A549 (cell line): ENCODE measurements at regions not wholly inside any gene's neighbourhood (a gene's known extent, or its start where the extent isn't known, plus 50 kb on each side); places are given as distances from the start of the nearest gene placed in this dataset.

Experiments
- HOXA7 ChIP-seq: fragments of 250-450 bp; sonication (Bioruptor Pico); IDR thresholded peaks from 2 replicates; pipeline ENCODE4 v1.5.0; 2020; ENCODE audit warnings: mild to moderate bottlenecking, moderate library complexity
- MYC ChIP-seq: IDR thresholded peaks from 2 replicates; pipeline ENCODE4 v1.6.1; 2012; ENCODE audit warnings: mild to moderate bottlenecking, inconsistent platforms, low read length, improper control_type of control experiment, borderline replicate concordance
- POLR2A ChIP-seq: IDR thresholded peaks from 2 replicates; pipeline ENCODE4 v1.6.1; 2012; ENCODE audit warnings: mild to moderate bottlenecking, low read length
- POLR2AphosphoS2 ChIP-seq: conservative IDR thresholded peaks from 2 replicates; pipeline ENCODE4 v1.6.1; 2012; ENCODE audit warnings: low read length, improper control_type of control experiment, inconsistent platforms
- TF ChIP-seq, protein P1 (sequence below): fragments of >200 bp; sonication (Bioruptor Twin); formaldehyde crosslinking; IDR thresholded peaks from 3 replicates; pipeline ENCODE4 v1.5.1; 2016
- TF ChIP-seq, protein P2 (sequence below): IDR thresholded peaks from 2 replicates; pipeline ENCODE4 v1.6.1; 2012; ENCODE audit warnings: low read depth, borderline replicate concordance

- TF ChIP-seq MYC (no peak), POLR2A (no peak), HOXA7 (CRISPR knock-in tag) (no peak), POLR2AphosphoS2 (no peak)
- TF ChIP-seq, protein P1, sequence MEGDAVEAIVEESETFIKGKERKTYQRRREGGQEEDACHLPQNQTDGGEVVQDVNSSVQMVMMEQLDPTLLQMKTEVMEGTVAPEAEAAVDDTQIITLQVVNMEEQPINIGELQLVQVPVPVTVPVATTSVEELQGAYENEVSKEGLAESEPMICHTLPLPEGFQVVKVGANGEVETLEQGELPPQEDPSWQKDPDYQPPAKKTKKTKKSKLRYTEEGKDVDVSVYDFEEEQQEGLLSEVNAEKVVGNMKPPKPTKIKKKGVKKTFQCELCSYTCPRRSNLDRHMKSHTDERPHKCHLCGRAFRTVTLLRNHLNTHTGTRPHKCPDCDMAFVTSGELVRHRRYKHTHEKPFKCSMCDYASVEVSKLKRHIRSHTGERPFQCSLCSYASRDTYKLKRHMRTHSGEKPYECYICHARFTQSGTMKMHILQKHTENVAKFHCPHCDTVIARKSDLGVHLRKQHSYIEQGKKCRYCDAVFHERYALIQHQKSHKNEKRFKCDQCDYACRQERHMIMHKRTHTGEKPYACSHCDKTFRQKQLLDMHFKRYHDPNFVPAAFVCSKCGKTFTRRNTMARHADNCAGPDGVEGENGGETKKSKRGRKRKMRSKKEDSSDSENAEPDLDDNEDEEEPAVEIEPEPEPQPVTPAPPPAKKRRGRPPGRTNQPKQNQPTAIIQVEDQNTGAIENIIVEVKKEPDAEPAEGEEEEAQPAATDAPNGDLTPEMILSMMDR: no peak
- TF ChIP-seq, protein P2, sequence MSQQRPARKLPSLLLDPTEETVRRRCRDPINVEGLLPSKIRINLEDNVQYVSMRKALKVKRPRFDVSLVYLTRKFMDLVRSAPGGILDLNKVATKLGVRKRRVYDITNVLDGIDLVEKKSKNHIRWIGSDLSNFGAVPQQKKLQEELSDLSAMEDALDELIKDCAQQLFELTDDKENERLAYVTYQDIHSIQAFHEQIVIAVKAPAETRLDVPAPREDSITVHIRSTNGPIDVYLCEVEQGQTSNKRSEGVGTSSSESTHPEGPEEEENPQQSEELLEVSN: no peak
These were observed 76.6 kb downstream of the EDN3 start for GRCh38 chr20:59376998-59377397.
